ENCODE measurements at regions not wholly inside any gene's neighbourhood (a gene's known extent, or its start where the extent isn't known, plus 50 kb on each side); places are given as distances from the start of the nearest gene placed in this dataset.

DNA sequence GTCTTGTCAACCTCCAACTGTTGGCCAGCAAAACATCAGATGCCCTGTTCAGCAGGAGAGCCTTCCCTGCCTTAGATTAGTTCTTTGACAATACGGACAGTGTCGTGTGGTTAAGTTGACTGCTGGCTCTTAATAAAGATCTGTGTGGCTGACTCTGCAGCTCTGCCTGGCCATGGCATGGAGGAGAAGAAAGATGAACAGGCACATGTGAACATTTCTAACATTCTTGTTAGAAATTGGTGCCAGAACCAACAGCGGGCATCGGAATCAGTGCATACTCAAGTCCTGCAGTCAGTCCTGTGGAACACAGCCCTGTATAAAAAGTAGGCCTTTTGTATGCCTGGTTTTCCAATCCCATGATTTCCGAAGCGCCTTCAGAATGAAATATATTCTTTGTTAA is 455.6 kb downstream of the POM121L12 start (continued):
- TF ChIP-seq TAF7 (optimal IDR thresholded peaks at IDR 0.05; ENCODE audit: borderline replicate concordance, low read depth, low read length) = no peak
- TF ChIP-seq ASH2L (IDR thresholded peaks at IDR 0.05; ENCODE audit: low read length) = no peak
- TF ChIP-seq NRF1 (IDR thresholded peaks at IDR 0.05; ENCODE audit: low read depth, low read length) = no peak
- TF ChIP-seq SAP30 (IDR thresholded peaks at IDR 0.05; ENCODE audit: insufficient read depth, insufficient replicate concordance, low read length) = no peak

All from H1 (cell line).